Gastrocnemius medialis (tissue), 4 donors: ENCODE measurements at regions not wholly inside any gene's neighbourhood (a gene's known extent, or its start where the extent isn't known, plus 50 kb on each side); places are given as distances from the start of the nearest gene placed in this dataset.

Experiments
- POLR2A ChIP-seq, 2 donors: fragments of 450-650 bp; IDR thresholded peaks; one replicate each; pipeline ENCODE4 v1.6.1; 2017; ENCODE audit warnings: antibody characterized with exemption in 2 of 2, mild to moderate bottlenecking in 2 of 2, moderate library complexity in 2 of 2
- TF ChIP-seq, protein P1 (sequence below), 5 experiments: fragments of 450-650 bp in 3 of 5; fragments of 200-600 bp in 2 of 5; sonication (generic) in 2 of 5; IDR thresholded peaks in 4 of 5; conservative IDR thresholded peaks in 1 of 5; 1 replicate in 4 of 5; 2 replicates in 1 of 5; pipeline ENCODE4 v1.5.1; 2016 to 2019; ENCODE audit warnings: antibody characterized with exemption in 5 of 5, mild to moderate bottlenecking in 3 of 5, moderate library complexity in 3 of 5

- TF ChIP-seq, protein P1, sequence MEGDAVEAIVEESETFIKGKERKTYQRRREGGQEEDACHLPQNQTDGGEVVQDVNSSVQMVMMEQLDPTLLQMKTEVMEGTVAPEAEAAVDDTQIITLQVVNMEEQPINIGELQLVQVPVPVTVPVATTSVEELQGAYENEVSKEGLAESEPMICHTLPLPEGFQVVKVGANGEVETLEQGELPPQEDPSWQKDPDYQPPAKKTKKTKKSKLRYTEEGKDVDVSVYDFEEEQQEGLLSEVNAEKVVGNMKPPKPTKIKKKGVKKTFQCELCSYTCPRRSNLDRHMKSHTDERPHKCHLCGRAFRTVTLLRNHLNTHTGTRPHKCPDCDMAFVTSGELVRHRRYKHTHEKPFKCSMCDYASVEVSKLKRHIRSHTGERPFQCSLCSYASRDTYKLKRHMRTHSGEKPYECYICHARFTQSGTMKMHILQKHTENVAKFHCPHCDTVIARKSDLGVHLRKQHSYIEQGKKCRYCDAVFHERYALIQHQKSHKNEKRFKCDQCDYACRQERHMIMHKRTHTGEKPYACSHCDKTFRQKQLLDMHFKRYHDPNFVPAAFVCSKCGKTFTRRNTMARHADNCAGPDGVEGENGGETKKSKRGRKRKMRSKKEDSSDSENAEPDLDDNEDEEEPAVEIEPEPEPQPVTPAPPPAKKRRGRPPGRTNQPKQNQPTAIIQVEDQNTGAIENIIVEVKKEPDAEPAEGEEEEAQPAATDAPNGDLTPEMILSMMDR (IDR thresholded peaks at IDR 0.05 in 4 of 5, conservative IDR thresholded peaks at IDR 0.05 in 1 of 5): no peak
- TF ChIP-seq POLR2A (IDR thresholded peaks at IDR 0.05): no peak
Measured at GRCh38 chr4:56238251-56238650, 149.0 kb downstream of the AASDH start.
